Vagina (tissue), 2 donors: ENCODE measurements at regions not wholly inside any gene's neighbourhood (a gene's known extent, or its start where the extent isn't known, plus 50 kb on each side); places are given as distances from the start of the nearest gene placed in this dataset.

Experiments used
- POLR2A ChIP-seq, 2 donors: fragments of 450-650 bp; IDR thresholded peaks; one replicate each; pipeline ENCODE4 v1.6.1; 2017; ENCODE audit warnings: antibody characterized with exemption in 2 of 2, mild to moderate bottlenecking in 2 of 2, moderate library complexity in 2 of 2
- TF ChIP-seq, protein P1 (sequence below), 3 experiments: fragments of 450-650 bp in 2 of 3; fragments of 200-600 bp in 1 of 3; sonication (generic) in 1 of 3; IDR thresholded peaks; one replicate each; pipeline ENCODE4 v1.5.1; 2017 to 2019; ENCODE audit warnings: antibody characterized with exemption in 3 of 3, mild to moderate bottlenecking in 2 of 3, moderate library complexity in 2 of 3

DNA sequence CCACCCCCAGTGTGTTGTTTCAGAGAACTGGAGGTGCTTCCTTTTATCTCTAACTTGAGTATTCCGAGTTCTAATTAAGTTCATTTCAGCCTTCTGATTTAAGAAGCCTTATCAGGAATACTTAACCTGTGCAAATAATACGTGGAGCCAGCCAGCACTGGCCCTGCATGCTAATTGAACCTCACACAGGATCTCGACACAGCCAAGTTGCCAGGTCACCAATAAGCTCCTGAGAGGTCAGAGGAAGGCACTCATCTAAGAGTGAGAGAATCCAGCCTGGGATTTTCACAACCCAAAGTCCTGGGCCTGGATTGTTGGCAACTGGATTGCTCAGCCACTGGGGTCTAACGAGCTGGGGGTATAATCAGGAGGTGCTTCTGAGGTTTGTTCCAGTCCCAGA, 157.7 kb upstream of the LRFN2 start:
- TF ChIP-seq POLR2A (IDR thresholded peaks at IDR 0.05): no peak
- TF ChIP-seq, protein P1, sequence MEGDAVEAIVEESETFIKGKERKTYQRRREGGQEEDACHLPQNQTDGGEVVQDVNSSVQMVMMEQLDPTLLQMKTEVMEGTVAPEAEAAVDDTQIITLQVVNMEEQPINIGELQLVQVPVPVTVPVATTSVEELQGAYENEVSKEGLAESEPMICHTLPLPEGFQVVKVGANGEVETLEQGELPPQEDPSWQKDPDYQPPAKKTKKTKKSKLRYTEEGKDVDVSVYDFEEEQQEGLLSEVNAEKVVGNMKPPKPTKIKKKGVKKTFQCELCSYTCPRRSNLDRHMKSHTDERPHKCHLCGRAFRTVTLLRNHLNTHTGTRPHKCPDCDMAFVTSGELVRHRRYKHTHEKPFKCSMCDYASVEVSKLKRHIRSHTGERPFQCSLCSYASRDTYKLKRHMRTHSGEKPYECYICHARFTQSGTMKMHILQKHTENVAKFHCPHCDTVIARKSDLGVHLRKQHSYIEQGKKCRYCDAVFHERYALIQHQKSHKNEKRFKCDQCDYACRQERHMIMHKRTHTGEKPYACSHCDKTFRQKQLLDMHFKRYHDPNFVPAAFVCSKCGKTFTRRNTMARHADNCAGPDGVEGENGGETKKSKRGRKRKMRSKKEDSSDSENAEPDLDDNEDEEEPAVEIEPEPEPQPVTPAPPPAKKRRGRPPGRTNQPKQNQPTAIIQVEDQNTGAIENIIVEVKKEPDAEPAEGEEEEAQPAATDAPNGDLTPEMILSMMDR (IDR thresholded peaks at IDR 0.05): no peak
